H9 (cell line): ENCODE measurements at regions not wholly inside any gene's neighbourhood (a gene's known extent, or its start where the extent isn't known, plus 50 kb on each side); places are given as distances from the start of the nearest gene placed in this dataset.
"Not testable (repeated sequence)": the region's sequence is repeated elsewhere in the genome, so short reads cannot be mapped to it uniquely, and the experiment has no call there.

Experiments used
- DNase-seq: peaks from one replicate; pipeline ENCODE4 v3.0.0-alpha.2; 2017
- H2AFZ ChIP-seq: one replicate; pipeline ENCODE4 v1.6.1; 2013; ENCODE audit warnings: mild to moderate bottlenecking, low read length, control low read depth, moderate library complexity
- H2AK5ac ChIP-seq: 2 replicates; pipeline ENCODE4 v1.6.1; 2013; ENCODE audit warnings: low read length, control low read depth, mixed read lengths; ENCODE audit not compliant: insufficient read length
- H2BK120ac ChIP-seq: one replicate; pipeline ENCODE4 v1.6.1; 2013; ENCODE audit warnings: low read depth, mild to moderate bottlenecking, low read length, control low read depth, inconsistent platforms; ENCODE audit not compliant: poor library complexity, severe bottlenecking
- H2BK12ac ChIP-seq: 2 replicates; pipeline ENCODE4 v1.6.1; 2013; ENCODE audit warnings: low read length, control low read depth, mixed read lengths, low read depth; ENCODE audit not compliant: insufficient read length
- H2BK15ac ChIP-seq: 2 replicates; pipeline ENCODE4 v1.6.1; 2013; ENCODE audit warnings: low read depth, low read length, control low read depth
- H2BK20ac ChIP-seq: one replicate; pipeline ENCODE4 v1.6.1; 2013; ENCODE audit warnings: low read depth, mild to moderate bottlenecking, low read length, control low read depth, inconsistent platforms; ENCODE audit not compliant: poor library complexity, severe bottlenecking
- H2BK5ac ChIP-seq: 2 replicates; pipeline ENCODE4 v1.6.1; 2013; ENCODE audit warnings: low read length, control low read depth, mixed read lengths; ENCODE audit not compliant: insufficient read length
- H3K14ac ChIP-seq: 2 replicates; pipeline ENCODE4 v1.6.1; 2013; ENCODE audit warnings: low read length, control low read depth; ENCODE audit not compliant: insufficient read depth
- H3K18ac ChIP-seq: 2 replicates; pipeline ENCODE4 v1.6.1; 2013; ENCODE audit warnings: low read depth, mild to moderate bottlenecking, mixed read lengths, low read length, control low read depth; ENCODE audit not compliant: insufficient read length
- H3K23ac ChIP-seq: 2 replicates; pipeline ENCODE4 v1.6.1; 2013; ENCODE audit warnings: low read length, control low read depth, mixed read lengths, low read depth; ENCODE audit not compliant: insufficient read length
- H3K23me2 ChIP-seq: 2 replicates; pipeline ENCODE4 v1.6.1; 2013; ENCODE audit warnings: low read depth, mild to moderate bottlenecking, mixed read lengths, low read length, control low read depth; ENCODE audit not compliant: insufficient read length, poor library complexity, severe bottlenecking
- H3K27ac ChIP-seq: 2 replicates; pipeline ENCODE4 v1.5.1; 2013; ENCODE audit warnings: low read length, control low read depth, mixed read lengths, low read depth; ENCODE audit not compliant: insufficient read length
- H3K27me3 ChIP-seq: 2 replicates; pipeline ENCODE4 v1.6.1; 2013; ENCODE audit warnings: low read length, control low read depth, inconsistent platforms; ENCODE audit not compliant: insufficient read depth
- H3K4ac ChIP-seq: 2 replicates; pipeline ENCODE4 v1.6.1; 2013; ENCODE audit warnings: low read depth, mild to moderate bottlenecking, control low read depth, inconsistent platforms, low read length, moderate library complexity
- H3K4me1 ChIP-seq: 2 replicates; pipeline ENCODE4 v1.6.1; 2013; ENCODE audit warnings: low read length, control low read depth, inconsistent platforms; ENCODE audit not compliant: insufficient read depth
- H3K4me2 ChIP-seq: 2 replicates; pipeline ENCODE4 v1.6.1; 2013; ENCODE audit warnings: low read length, control low read depth, mixed read lengths; ENCODE audit not compliant: insufficient read length, insufficient read depth
- H3K56ac ChIP-seq: 2 replicates; pipeline ENCODE4 v1.6.1; 2013; ENCODE audit warnings: low read depth, mild to moderate bottlenecking, mixed read lengths, low read length, control low read depth; ENCODE audit not compliant: insufficient read length
- H3K79me1 ChIP-seq: 2 replicates; pipeline ENCODE4 v1.6.1; 2013; ENCODE audit warnings: low read depth, mild to moderate bottlenecking, moderate library complexity, low read length, control low read depth, inconsistent platforms; ENCODE audit not compliant: insufficient read depth, poor library complexity, severe bottlenecking
- H3K79me2 ChIP-seq: 2 replicates; pipeline ENCODE4 v1.6.1; 2013; ENCODE audit warnings: low read length, control low read depth, inconsistent platforms; ENCODE audit not compliant: insufficient read depth
- H3K9ac ChIP-seq: 2 replicates; pipeline ENCODE4 v1.6.1; 2013; ENCODE audit warnings: low read length, control low read depth, mixed read lengths; ENCODE audit not compliant: insufficient read length; ENCODE audit errors: extremely low read depth
- H3K9me3 ChIP-seq: one replicate; pipeline ENCODE4 v1.6.1; 2013; ENCODE audit warnings: low read depth, low read length, inconsistent platforms; ENCODE audit not compliant: control insufficient read depth
- H3T11ph ChIP-seq: one replicate; pipeline ENCODE4 v1.6.1; 2013; ENCODE audit warnings: mild to moderate bottlenecking, low read length, control low read depth, inconsistent platforms
- H4K20me1 ChIP-seq: one replicate; pipeline ENCODE4 v1.6.1; 2013; ENCODE audit not compliant: control insufficient read depth, insufficient read length, insufficient read depth
- H4K5ac ChIP-seq: 2 replicates; pipeline ENCODE4 v1.6.1; 2013; ENCODE audit warnings: low read depth, mild to moderate bottlenecking, mixed read lengths, low read length, control low read depth; ENCODE audit not compliant: insufficient read length
- H4K8ac ChIP-seq: replicated peaks from 2 replicates; pipeline ENCODE4 v1.6.1; 2013; ENCODE audit warnings: low read length, control low read depth, mixed read lengths, low read depth; ENCODE audit not compliant: insufficient read length
- H4K91ac ChIP-seq: 2 replicates; pipeline ENCODE4 v1.6.1; 2013; ENCODE audit warnings: low read depth, mild to moderate bottlenecking, moderate library complexity, mixed read lengths, low read length, control low read depth; ENCODE audit not compliant: insufficient read length
- H3K27ac Mint-ChIP-seq, 3 experiments: 2 replicates in 2 of 3; 3 replicates in 1 of 3; pipeline ENCODE4 v1.8.0; 2020 to 2021; ENCODE audit warnings: mixed read lengths in 3 of 3, mild to moderate bottlenecking in 1 of 3, moderate library complexity in 1 of 3
- H3K27me3 Mint-ChIP-seq: 2 replicates; pipeline ENCODE4 v1.8.0; 2021; ENCODE audit warnings: low read depth, mild to moderate bottlenecking, moderate library complexity, mixed read lengths
- H3K36me3 Mint-ChIP-seq, 3 experiments: 2 replicates in 2 of 3; 3 replicates in 1 of 3; pipeline ENCODE4 v1.8.0; 2020 to 2021; ENCODE audit warnings: low read depth in 3 of 3, mixed read lengths in 3 of 3; ENCODE audit not compliant: insufficient read depth in 1 of 3
- H3K4me1 Mint-ChIP-seq, 2 experiments: 2 replicates each; pipeline ENCODE4 v1.8.0; 2020; ENCODE audit warnings: mixed read lengths in 2 of 2
- H3K4me3 Mint-ChIP-seq, 2 experiments: 2 replicates in 1 of 2; 3 replicates in 1 of 2; pipeline ENCODE4 v1.8.0; 2020 to 2021; ENCODE audit warnings: mild to moderate bottlenecking in 2 of 2, mixed read lengths in 2 of 2, moderate library complexity in 1 of 2
- H3K9me3 Mint-ChIP-seq, 2 experiments: 2 replicates in 1 of 2; 3 replicates in 1 of 2; pipeline ENCODE4 v1.8.0; 2020; ENCODE audit warnings: mild to moderate bottlenecking in 2 of 2, mixed read lengths in 2 of 2, moderate library complexity in 1 of 2
- WGBS: extraction: QIAGEN DNeasy Blood & Tissue Kit; methylation state at CpG from one replicate; pipeline ENCODE4 v1.1.7; 2013; ENCODE audit warnings: missing lambda C conversion rate, low lambda C conversion rate, mixed read lengths; ENCODE audit not compliant: insufficient read length; ENCODE audit errors: extremely low coverage; 5-methylcytosine and 5-hydroxymethylcytosine counted together

- H2AFZ ChIP-seq, H3K9ac ChIP-seq, H3K4me3 Mint-ChIP-seq, H4K91ac ChIP-seq, H3K56ac ChIP-seq, H3K27ac ChIP-seq, H3K27me3 Mint-ChIP-seq, H3K23ac ChIP-seq, H3K27me3 ChIP-seq, H3K4me1 ChIP-seq, H2BK20ac ChIP-seq, H4K20me1 ChIP-seq, H3K27ac Mint-ChIP-seq, DNase-seq, H3K4me1 Mint-ChIP-seq, H4K5ac ChIP-seq, H3K4ac ChIP-seq, H2BK12ac ChIP-seq, H3K18ac ChIP-seq, H3K79me1 ChIP-seq, H3K4me2 ChIP-seq, H4K8ac ChIP-seq, H3K14ac ChIP-seq, H3K79me2 ChIP-seq, H2BK120ac ChIP-seq, H3T11ph ChIP-seq, H2BK5ac ChIP-seq, H3K23me2 ChIP-seq, H2BK15ac ChIP-seq, H2AK5ac ChIP-seq: not testable (repeated sequence)
- H3K9me3 ChIP-seq: peaks cover 56% of the 10 kb centered on the region
- WGBS: no CpG with 5 or more reads among the region's 20 CpGs
- peaks cover 8 to 15% (median 14%) of the 10 kb centered on the region in 3 experiments; a peak in 6 of 7 replicates for H3K36me3 Mint-ChIP-seq
- H3K9me3 Mint-ChIP-seq: peaks cover 52 to 60% of the 10 kb centered on the region in 2 experiments
Measured at GRCh38 chr14:105736331-105736730, 209.9 kb downstream of the TMEM121 start.
